ENCODE measurements at regions not wholly inside any gene's neighbourhood (a gene's known extent, or its start where the extent isn't known, plus 50 kb on each side); places are given as distances from the start of the nearest gene placed in this dataset.

- no peak for TF ChIP-seq CTCF (IDR thresholded peaks at IDR 0.05; ENCODE audit: insufficient read depth, low read length, poor library complexity, severe bottlenecking)
- TF ChIP-seq EZH2phosphoT487 (conservative IDR thresholded peaks at IDR 0.05; ENCODE audit: low read length): no peak
Observed at GRCh38 chr2:53515435-53516332, 251.9 kb upstream of the CHAC2 start.

Data from SU-DHL-6 (cell line).